ENCODE measurements at regions not wholly inside any gene's neighbourhood (a gene's known extent, or its start where the extent isn't known, plus 50 kb on each side); places are given as distances from the start of the nearest gene placed in this dataset.

DNA sequence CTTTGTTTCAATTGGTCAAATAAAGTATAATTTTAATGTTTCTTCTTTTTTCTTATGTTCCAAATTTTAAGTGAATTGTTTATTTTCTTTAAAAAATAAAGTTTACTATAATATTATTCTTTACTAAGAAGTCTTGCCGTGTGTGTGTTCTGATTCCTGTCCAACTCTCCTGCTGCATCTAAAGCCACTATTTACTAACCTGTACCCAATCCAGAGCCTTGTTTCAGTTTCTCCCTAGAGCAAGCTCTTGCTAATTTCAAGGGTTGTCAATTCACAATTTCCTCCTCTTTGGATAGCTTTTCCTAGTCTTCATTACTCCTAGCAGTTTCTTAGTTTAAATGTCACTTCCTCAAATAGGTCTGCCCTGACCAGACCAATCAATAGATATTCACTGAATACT lies 314.9 kb upstream of the SEMA3A start:
- ChIA-PET POLR2A (no interaction called here), CTCF (no interaction called here)
- no peak overlapping the region for H3K4me3 ChIP-seq (ENCODE audit: low read depth, low read length)
- TF ChIP-seq CTCF (IDR thresholded peaks at IDR 0.05; ENCODE audit: low read depth, low read length): no peak
- no peaks in the 10 kb centered on the region for H3K9me3 ChIP-seq (ENCODE audit: control insufficient read depth, insufficient read depth, low read length)
- H3K27me3 ChIP-seq (ENCODE audit: control insufficient read depth, insufficient read depth, low read length): no peaks in the 10 kb centered on the region
- no peak for DNase-seq (ENCODE audit: low read depth, low spot score)
- no peak overlapping the region for H3K27ac ChIP-seq (ENCODE audit: low read depth, low read length)

- no peak for DNase-seq (ENCODE audit: low read depth, low spot score)
- no peak overlapping the region for H3K27ac ChIP-seq (ENCODE audit: low read depth, low read length)
- H3K9me3 ChIP-seq (ENCODE audit: control insufficient read depth, insufficient read depth, low read length): no peaks in the 10 kb centered on the region
- no peak for TF ChIP-seq CTCF (IDR thresholded peaks at IDR 0.05; ENCODE audit: low read depth, low read length)
- no peak overlapping the region for H3K4me3 ChIP-seq (ENCODE audit: low read depth, low read length)
- ChIA-PET POLR2A (no interaction called here), CTCF (no interaction called here)
- H3K27me3 ChIP-seq (ENCODE audit: control insufficient read depth, insufficient read depth, low read length): no peaks in the 10 kb centered on the region
Measured at GRCh38 chr7:84508606-84509005, 314.0 kb upstream of the SEMA3A start.

DNA sequence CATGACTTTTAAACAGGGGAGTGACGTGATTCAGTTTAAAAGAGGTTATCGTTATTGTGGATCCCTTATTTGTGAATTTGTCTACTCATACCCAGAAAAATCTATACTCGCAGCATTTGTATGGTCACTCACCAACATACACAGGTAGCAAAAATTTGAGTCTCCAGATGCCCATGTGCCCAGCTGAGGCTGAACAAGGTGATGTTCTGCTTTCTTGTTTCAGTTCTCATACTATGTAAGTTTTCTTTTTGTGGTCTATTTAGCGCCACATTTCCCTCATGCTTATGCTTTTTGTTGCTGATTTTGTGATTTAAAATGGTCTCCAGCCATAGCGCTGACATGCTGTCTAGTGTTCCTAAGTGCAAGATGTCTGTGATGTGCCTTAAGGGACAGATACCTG lies 312.9 kb upstream of the SEMA3A start:
- no peak for DNase-seq (ENCODE audit: low read depth, low spot score)
- POLR2A ChIA-PET: no interaction called here
- TF ChIP-seq CTCF (IDR thresholded peaks at IDR 0.05; ENCODE audit: low read depth, low read length): no peak
- CTCF ChIA-PET: no interaction called here
- Histone ChIP-seq H3K4me3 (ENCODE audit: low read depth, low read length) (no peak overlapping the region), H3K9me3 (ENCODE audit: control insufficient read depth, insufficient read depth, low read length) (no peaks in the 10 kb centered on the region), H3K27me3 (ENCODE audit: control insufficient read depth, insufficient read depth, low read length) (no peaks in the 10 kb centered on the region), H3K27ac (ENCODE audit: low read depth, low read length) (no peak overlapping the region)

DNA sequence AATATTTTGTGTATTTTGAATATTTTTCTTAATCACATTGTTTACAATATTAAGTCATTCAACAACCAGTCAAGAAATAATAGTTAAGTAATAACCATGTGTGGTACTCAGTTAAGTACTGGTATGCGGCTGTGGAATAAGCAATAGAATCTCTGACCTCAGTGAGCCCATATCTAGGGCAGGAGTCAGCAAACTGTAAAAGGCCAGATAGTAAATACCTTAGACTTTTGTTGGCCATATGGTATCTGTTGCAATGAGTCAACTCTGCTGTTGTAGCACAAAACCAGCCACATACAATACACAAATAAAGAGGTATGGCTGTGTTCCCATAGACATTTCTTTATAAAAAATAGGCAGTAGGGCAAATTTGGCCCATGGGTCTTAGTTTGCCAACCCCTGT lies 311.6 kb upstream of the SEMA3A start:
- TF ChIP-seq CTCF (IDR thresholded peaks at IDR 0.05; ENCODE audit: low read depth, low read length): no peak
- no peak overlapping the region for H3K4me3 ChIP-seq (ENCODE audit: low read depth, low read length)
- ChIA-PET POLR2A (no interaction called here), CTCF (interaction anchor here (1.3 kb wide), 1 partner anchor 516 kb away, joined by 3 read pairs; no protein-coding TSS in a partner anchor)
- H3K27me3 ChIP-seq (ENCODE audit: control insufficient read depth, insufficient read depth, low read length): no peaks in the 10 kb centered on the region
- no peak for DNase-seq (ENCODE audit: low read depth, low spot score)
- H3K9me3 ChIP-seq (ENCODE audit: control insufficient read depth, insufficient read depth, low read length): no peaks in the 10 kb centered on the region
- no peak overlapping the region for H3K27ac ChIP-seq (ENCODE audit: low read depth, low read length)

GRCh38 chr7:84502239-84502638 lies 307.6 kb upstream of the SEMA3A start:
- Histone ChIP-seq H3K9me3 (ENCODE audit: control insufficient read depth, insufficient read depth, low read length) (no peaks in the 10 kb centered on the region), H3K4me3 (ENCODE audit: low read depth, low read length) (no peak overlapping the region), H3K27me3 (ENCODE audit: control insufficient read depth, insufficient read depth, low read length) (no peaks in the 10 kb centered on the region), H3K27ac (ENCODE audit: low read depth, low read length) (no peak overlapping the region)
- POLR2A ChIA-PET: no interaction called here
- CTCF ChIA-PET: no interaction called here
- no peak for TF ChIP-seq CTCF (IDR thresholded peaks at IDR 0.05; ENCODE audit: low read depth, low read length)
- no peak for DNase-seq (ENCODE audit: low read depth, low spot score)

All from AG04450 (cell line).